D341Med (cell line): ENCODE measurements at regions not wholly inside any gene's neighbourhood (a gene's known extent, or its start where the extent isn't known, plus 50 kb on each side); places are given as distances from the start of the nearest gene placed in this dataset.
"Not testable (repeated sequence)": the region's sequence is repeated elsewhere in the genome, so short reads cannot be mapped to it uniquely, and the experiment has no call there.

Experiments used
- DNase-seq: peaks from one replicate; pipeline ENCODE4 v3.0.0; 2012; ENCODE audit warnings: low spot score

- DNase-seq: no peak
These were observed 1830.0 kb upstream of the DEFB115 start for GRCh38 chr20:29427201-29428060.

DNA sequence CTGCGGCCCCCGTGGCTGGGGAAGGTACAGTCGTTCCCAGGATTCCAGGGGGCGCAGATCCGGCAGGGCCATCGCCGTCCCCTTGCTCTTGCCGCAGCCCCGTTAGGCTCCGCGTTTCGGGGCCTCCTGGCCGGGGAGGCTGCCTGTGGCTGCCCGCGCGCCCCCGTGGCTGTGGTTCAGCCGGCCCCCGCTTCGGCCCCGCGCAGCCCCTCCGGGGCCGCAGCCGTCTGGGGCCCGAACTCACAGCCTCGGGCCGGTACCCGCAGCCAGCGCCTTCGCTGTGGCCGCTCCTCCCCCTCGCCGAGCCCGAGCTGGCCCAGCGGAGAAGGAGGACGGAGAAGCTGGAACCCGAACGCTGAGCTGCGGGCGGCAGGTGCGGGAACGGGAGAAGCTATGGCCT is 1826.9 kb upstream of the DEFB115 start:
- DNase-seq: no peak

- not testable (repeated sequence) for DNase-seq
These were observed 1816.7 kb upstream of the DEFB115 start for GRCh38 chr20:29440721-29441120.

- DNase-seq: not testable (repeated sequence)
These were observed 1814.2 kb upstream of the DEFB115 start for GRCh38 chr20:29443206-29443781.

DNA sequence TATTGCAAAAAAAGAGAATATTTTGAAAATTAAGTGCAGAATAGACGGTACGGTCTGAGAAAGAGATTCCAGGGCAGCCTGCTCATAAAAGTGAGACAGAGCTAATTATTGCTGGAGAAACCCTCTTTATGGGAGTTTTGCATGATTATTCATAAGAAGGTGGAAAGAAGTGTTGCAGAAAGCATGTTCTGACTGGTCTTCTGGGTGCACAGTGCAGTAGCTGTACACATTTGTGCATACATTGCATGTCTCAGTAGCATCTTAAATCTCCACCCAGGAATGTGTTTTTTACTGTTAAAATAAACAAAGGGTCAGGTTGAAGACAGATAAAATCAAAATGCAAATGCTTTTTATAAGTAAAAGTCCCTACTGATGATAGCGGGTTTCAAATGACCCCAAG is 1813.6 kb upstream of the DEFB115 start:
- DNase-seq: no peak

DNA sequence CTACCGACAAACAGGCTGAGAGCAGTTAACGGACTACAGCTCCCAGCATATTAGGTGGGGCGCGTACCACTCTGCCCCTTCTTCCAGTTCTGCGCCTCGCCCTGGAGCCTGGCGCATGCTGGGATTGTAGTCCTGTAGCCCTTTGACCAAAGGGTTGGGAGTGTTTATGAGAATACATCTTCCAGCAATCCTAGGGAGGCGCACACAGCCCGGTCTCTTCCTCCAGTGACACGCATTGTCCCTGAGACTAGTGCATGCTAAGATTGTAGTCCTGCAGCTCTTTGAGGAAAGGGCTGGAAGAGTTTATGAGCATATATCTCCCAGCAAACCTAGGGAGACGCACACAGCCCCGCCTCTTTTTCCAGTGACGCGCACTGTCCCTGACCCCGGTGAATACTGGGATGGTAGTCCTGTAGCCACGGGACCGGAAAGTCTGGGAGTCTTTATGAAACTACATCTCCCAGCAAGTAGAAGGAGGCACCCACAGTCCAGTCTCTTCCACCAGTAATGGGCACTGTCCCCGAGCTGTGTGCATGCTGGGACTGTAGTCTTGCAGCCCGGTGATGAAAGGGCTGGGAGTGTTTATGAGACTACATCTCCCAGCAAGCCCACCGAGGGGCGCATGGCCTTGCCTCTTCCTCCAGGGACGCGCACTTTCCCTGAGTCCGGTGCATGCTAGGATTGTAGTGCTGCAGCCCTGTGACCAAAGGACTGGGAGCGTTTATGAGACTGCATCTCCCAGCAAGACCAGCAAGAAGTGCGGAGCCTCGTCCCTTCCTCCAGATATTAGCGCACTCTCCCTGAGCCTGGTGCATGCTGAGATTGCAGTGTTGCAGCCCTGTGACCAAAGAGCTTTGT is 1812.2 kb upstream of the DEFB115 start:
- not testable (repeated sequence) for DNase-seq

- not testable (repeated sequence) for DNase-seq
These were observed 1809.7 kb upstream of the DEFB115 start for GRCh38 chr20:29447517-29448484.

GRCh38 chr20:29448806-29449470 is 1808.5 kb upstream of the DEFB115 start:
- no peak for DNase-seq

DNA sequence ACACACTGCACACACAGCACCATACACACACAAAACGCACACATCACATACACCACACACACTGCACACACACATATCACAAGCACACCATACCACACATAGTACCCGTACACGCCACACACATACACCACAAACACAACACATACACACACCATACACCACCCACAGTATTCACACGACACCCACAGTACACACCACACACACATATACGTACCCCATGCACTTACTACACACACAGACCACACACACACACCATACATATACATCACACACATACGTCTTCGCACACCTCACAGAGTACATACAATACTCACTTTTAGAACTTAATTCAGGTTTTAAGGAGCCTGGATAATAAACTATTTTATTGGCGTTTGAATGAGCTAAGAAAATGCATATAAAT is 1805.3 kb upstream of the DEFB115 start:
- no peak for DNase-seq

DNA sequence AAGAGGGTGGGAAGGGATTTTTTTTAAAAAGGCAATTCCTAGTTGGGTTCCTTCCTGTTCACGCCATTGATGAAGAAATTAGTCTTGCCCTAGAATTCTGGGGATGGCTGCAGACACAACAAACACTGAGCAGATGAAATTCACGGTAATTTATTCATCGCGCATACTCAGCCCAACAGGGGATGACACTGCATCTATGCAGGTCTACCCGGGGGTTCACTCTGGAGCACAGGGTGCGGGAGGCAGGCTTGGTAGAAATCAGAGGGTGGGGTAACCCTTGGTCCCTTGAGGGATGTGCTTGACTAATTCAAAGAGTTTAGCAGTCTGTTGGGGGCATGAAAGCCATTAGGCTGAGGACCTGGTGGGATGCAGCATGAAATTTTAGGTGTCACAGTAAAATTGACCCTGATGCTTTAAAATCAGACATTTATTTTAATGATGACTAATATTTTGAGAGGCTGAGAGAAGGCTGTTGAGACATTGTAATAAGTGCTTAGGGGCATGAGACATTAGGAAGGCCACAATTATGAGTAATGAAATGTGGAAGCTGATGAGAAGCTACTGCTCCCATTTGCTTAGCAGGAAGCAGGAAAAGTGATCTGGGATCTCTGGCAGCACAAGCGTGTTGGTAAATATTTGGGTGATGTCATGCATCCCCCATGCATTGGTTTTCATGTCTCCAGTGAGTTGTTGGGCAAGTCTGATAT is 1800.3 kb upstream of the DEFB115 start:
- DNase-seq: not testable (repeated sequence)

DNA sequence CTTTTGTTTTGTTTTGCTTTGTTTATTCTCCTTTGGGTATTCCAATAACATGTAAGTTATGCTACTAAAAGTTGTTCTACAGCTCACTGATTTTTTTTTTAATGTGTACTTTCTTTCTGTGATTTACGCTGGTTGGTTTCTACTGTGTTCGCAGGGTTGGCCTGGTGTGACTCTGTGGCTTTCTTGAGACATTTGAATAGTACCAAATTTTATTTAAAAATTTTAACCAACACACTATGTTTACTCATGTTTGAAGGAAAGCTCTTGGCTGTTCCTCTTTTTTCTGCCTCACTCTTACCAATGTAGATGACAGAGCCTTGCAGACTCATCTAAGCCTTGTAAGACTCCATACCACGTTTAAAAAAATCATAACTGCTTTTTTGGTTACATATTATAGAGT is 1784.9 kb upstream of the DEFB115 start:
- DNase-seq: no peak

- DNase-seq: not testable (repeated sequence)
These were observed 1764.6 kb upstream of the DEFB115 start for GRCh38 chr20:29492840-29493239.

GRCh38 chr20:29496767-29497166 is 1760.7 kb upstream of the DEFB115 start:
- DNase-seq: not testable (repeated sequence)

- peak; percentile 18 for DNase-seq
These were observed 1760.2 kb upstream of the DEFB115 start for GRCh38 chr20:29497261-29497671.

DNA sequence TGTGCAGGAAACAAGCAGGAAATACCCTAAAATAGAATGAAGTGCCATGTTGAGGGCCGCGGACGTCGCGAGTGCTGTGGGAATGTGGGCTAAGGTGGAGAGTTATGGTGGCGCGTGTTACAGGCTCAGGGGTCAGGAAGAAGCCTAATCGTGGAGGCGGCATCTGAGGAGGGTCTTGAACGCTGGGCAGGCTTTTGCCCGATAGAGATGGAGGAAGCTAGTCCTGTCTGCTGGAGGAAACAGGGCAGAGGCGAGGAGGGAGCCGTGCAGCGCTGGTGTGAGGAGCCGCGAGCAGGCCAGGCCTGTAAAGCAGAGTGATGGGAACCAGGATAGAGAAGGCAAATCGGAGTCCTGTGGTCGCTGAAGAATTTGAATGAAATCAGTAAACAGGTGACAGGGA is 1759.8 kb upstream of the DEFB115 start:
- DNase-seq: not testable (repeated sequence)

DNA sequence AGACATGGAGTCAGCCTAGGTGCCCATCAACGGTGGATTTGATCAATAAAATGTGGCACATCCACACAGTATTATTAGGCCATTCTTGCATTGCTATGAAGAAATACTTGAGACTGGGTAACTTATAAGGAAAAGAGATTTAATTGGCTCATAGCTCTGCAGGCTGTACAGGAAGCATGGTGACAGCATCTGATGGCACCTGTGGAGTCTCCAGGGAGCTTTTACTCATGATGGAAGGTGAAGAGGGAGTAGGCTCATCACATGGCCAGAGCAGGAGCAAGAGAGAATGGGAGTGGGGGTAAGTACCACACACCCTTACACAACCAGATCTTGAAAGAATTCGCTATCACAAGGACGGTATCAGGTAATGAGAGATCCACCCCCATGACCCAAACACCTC is 1756.7 kb upstream of the DEFB115 start:
- DNase-seq: not testable (repeated sequence)

DNA sequence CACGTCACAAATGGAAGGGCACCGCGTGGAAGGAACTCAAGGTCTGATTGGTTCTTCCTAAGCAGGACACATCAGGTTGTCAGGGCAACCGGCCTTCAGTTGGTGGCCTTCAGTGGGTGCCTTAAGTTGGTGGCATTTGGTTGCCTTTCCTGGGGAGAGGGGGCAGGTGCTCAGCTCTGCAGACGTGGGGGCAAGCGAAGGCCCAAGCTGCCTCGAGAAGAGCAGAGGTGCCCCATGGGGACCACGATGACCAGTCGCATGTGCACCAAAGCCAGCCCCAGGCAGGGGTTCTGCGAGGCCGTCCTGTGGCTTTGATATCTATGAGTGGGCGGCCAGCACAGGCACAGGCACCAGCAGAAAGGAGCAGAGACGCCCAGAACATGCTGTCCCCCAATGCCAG is 1742.8 kb upstream of the DEFB115 start:
- DNase-seq: not testable (repeated sequence)

GRCh38 chr20:29516847-29517246 is 1740.6 kb upstream of the DEFB115 start:
- not testable (repeated sequence) for DNase-seq

GRCh38 chr20:29519610-29520241 is 1737.7 kb upstream of the DEFB115 start:
- DNase-seq: not testable (repeated sequence)
